ENCODE measurements at regions not wholly inside any gene's neighbourhood (a gene's known extent, or its start where the extent isn't known, plus 50 kb on each side); places are given as distances from the start of the nearest gene placed in this dataset.
"Not testable (repeated sequence)": the region's sequence is repeated elsewhere in the genome, so short reads cannot be mapped to it uniquely, and the experiment has no call there.

DNA sequence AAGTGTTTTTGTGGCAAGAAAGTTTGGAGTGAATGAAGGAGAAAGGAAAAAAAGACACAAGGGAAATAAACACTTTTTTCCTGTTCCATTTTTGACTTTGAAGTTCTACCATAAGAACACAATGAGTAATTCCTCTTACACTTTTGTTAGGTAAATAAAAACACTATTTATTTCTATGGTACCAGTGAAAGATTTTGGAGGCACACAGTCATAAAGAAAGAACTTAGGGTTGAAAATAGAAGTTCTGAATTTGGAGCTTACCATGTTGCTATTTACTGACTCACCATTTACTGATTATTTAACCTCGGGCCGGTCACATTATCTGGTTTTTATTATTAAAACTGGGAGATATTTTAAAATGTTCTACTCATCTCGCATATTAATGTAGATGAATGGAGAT is 367.8 kb downstream of the TLE1 start:
- no peak for DNase-seq

DNA sequence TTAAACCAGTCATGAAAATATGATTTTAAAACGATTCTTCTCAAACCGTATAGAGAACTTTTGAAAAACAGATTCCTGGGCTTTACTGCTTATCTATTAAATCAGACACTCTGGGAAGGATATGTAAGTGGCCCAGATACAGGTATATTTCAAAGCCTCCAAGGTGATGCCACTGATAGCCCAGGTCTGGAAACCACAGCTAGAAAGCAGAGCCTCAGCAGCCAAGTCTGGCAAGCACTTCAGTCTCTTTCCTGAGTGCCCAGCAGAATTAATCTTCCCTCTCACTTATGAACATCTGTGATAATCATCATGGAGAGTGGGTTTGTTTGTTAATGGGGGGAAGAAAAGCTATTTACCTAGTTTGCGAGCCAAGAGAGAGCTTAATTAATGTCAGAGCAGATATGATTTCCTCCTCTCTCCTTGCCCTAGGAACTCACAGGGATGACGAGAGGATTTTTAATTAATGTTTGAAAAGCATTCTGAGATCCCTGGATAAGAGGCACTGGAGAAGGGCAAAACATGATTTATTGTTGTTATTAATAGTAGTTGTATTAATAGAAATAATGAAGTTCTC is 368.4 kb downstream of the TLE1 start:
- DNase-seq = no peak

DNA sequence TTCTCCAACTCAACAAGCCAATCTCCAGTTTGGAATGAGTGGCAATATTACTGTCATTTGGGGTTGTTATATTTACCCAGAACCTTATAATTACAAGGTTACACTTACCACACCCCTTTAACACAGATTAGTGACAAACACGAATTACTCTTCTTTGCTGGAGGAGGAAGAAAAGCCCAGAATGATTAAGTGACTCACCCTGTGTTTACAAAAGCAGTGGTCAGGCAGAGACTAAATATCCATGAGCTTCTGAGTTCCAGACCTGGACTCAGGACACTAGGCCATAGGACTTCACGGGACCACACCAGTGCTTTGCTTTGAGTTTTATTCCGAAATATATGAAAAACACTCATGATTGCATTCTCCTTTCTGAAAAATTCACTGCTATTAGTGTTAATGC is 370.8 kb downstream of the TLE1 start:
- DNase-seq = peak; percentile 21

DNA sequence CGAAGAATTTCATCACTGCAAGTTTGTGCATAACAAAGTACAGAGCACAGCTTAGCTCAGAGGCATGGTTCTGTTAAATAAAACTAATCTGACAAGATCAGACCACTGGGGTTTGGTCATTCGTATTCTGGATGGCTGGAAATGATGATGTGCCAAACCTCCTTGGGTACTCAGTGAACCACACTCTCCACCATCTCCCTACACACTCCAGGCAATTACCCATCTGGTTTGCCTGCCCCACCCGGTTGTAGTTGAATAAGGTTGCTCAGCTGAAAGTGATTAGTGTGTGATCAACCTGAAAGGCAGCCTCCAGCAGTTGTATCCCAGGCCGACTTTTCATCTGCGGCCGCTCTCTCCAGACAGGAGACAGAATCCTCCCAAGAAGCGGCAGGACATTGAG is 371.4 kb downstream of the TLE1 start:
- no peak for DNase-seq

DNA sequence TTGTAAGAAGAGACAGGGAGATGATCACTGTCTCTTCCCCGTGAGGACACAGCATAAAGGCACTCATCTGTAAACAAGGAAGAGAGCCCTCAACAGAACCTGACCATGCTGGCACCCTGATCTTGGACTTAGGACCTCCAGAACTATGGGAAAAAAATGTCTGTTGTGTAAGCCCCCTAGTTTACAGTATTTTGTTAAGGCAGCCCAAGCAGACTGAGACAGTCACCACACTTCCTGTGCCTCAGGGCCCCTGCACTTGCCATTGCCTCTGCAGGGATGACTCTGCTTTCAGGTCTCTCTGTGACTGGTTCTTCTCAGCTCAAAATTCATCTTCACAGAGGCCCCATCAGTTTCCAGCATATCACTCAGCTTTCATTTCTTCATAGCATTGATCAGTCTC is 372.1 kb downstream of the TLE1 start:
- no peak for DNase-seq

DNA sequence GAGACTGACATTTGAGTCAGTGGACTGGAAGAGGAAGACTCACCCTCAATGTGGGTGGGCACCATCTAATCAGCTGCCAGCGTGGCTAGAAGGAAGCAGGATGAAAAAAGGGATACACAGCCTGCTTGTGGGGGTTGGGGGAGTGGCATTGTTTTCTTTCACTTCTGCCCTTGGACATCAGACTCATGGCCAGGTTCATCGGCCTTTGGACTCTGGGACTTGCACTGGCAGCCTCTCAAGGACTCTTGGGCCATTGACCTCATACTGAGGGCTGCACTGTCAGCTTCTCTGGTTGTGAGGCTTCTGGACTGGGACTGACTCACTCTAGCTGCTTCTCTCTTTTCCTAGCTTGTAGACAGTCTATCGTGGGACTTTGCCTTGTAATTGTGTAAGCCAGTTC is 374.9 kb downstream of the TLE1 start:
- no peak for DNase-seq

DNA sequence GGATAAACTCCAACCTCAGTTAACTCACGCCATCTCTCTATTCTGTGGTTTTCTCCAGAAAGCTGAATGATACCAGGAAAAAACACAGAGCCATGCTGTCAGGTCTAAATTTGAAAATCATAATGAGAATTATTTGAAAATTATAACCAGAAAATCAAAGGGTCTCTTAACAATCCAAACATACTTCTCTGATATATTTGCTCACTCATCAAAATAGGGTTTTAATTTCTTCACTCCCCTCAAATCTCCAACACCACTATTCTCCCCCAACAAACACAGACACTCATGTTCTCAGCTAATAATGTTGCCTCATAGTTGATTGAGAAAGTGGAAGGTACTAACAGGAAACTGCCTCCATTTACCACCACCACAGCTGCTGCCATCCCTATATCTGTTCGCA is 375.5 kb downstream of the TLE1 start:
- DNase-seq = no peak

DNA sequence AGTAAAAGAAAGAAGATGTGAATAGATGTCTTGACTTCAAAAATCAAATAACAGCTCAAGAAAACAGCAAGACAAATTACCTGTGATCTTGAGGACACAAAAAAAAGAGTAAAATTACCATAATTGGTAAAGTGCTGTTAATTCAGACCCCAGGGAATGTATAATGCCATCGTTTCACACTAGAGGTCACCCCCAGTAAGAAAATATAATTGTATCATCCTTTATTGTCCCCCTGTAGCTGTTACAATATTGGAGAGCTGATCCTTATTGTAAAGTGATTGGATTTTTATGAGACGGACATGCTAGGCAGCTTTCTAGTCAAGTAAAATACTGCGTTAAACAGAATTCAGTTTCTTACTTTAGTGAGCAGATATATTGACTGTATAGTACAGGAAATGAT is 377.0 kb downstream of the TLE1 start:
- peak; percentile 9 for DNase-seq

DNA sequence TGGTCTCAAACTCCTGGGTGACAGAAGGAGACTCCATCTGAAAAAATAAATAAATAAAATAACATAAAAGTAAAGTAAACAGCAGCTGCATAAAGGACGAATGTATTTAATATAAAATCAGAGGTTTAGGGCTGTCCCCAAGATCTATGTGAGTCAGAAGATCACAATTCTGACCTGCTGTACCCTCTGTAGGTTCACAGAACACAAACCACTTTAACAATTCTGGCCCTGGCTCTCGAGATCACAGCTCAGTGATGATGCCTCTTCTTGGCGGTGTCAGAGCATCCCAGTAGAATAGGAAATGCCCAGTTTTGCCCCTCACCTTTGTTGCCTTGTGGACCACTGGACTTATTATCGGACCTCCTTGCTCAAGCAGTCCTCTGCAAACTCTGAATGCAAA is 380.9 kb downstream of the TLE1 start:
- DNase-seq = no peak

DNA sequence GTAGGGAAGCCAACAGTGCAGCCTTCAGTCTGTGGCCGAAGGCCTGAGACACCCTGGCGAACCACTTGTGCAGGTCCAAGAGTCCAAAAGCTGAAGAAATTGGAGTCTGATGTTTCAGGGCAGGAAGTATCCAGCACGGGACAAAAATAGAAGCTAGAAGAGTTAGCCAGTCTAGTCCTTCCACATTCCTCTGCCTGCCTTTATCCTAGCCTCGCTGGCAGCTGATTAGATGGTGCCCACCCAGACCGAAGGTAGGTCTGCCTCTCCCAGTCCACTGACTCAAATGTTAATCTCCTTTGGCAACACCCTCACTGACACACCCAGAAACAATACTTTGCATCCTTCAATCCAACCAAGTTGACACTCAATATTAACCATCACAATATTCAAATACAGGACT is 381.6 kb downstream of the TLE1 start:
- DNase-seq = not testable (repeated sequence)

DNA sequence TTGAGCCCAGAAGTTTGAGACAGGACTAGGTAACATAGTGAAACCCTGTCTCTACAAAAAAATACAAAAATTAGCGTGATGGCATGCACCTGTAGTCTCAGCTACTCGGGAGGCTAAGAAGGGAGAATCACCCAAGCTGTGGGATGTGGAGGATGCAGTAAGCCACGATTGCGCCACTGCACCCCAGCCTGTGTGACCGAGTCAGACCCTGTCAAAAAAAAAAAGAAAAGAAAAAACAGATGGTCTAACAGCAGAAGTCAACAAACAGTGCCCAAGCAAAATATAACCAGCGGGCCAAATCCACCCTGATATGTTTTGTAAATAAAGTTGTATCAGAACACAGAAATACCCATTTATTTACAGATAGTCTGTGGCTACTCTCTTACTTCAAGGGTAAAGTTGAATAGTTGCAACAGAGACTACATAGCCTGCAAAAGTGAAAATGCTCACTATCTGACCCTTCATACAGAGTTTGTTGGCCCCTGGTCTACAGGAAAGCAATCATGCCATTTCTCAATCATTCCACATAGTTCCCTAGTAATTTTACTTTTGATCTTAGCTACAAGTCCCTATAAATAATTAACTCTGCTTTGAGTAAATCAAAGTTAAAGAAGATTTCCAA is 383.7 kb downstream of the TLE1 start:
- DNase-seq = no peak

DNA sequence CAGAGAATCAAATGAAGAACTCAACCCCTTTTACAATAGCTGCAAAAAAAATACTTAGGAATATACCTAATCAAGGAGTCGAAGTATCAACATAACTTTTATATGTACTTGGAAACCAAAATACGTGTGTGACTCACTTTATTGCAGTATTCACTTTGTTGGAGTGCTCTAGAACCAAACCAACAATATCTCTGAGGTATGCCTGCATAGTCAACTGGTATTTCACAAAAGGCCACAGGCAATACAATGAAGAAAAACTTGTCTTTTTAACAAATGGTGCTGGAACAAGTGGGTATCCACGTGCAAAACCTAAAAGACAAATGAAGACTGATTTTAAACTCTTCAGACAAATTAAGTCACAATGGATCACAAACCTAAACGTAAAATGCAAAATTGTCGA is 385.7 kb downstream of the TLE1 start:
- DNase-seq = no peak

DNA sequence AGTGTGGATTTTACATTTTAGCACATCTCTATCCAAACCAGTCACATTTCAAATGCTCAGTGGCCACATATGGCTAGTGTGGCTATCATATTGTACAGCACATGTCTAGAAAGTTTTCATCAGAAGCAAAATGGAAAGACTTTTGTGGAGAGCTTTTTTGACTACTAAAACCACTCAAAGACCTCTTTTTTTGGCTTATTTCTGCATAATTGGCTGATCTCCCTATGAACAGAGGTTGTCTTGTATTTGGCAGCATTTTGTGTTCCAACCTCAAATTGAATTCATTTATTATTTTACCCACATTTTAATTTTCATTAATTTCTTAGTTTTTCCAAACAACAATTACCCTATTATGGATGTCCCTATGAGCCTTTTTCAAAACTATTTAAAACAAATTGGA is 395.7 kb downstream of the TLE1 start:
- DNase-seq = no peak

DNA sequence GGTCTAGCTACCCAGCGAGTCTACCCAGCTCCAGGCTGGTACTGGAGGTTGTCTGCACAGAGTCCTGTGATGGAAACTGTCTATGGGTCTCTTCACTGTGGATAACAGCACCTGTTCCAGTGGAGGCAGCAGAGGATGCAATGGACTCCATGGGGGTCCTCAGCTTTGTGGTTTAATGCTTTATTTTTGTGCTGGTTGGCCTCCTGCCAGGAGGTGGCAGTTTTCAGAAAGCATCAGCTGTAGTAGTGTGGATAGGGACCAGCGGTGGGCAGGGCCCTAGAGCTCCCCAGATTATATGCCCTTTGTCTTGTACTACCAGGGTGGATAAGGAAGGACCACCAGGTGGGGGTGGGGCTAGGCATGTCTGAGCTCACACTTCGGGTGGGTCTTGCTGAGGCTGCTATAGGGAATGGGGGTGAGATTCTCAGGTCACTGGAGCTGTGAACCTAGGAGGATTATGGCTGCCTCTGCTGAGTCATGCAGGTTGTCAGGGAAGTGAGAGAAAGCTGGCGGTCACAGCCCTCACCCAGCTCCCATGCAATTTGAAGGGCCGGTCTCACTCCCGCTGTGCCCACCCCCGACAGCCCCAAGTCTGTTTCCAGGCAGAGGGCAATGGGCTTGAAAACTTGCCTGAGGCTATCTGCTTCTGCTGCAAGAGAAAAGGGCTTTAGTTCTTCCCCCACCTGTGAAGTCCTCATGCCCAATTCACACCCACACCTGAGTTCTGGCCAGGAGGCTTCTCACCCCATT is 397.1 kb downstream of the TLE1 start:
- DNase-seq = no peak

DNA sequence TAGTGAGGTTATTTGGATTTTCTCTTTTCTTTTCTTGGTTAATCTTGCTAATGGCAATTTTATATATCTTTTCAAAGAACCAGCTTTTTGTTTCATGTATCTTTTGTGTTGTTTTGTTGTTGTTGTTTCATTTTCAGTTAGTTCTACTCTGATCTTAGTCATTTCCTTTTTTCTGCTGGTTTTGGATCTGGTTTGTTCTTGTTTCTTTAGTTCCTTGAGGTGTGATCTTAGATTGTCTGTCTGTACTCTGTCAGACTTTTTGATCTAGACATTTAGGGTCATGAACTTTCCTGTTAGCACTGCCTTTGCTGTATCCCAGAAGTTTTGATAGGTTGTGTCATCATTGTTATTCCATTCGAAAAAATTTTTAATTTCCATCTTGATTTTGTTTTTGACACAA is 399.7 kb downstream of the TLE1 start:
- no peak for DNase-seq

DNA sequence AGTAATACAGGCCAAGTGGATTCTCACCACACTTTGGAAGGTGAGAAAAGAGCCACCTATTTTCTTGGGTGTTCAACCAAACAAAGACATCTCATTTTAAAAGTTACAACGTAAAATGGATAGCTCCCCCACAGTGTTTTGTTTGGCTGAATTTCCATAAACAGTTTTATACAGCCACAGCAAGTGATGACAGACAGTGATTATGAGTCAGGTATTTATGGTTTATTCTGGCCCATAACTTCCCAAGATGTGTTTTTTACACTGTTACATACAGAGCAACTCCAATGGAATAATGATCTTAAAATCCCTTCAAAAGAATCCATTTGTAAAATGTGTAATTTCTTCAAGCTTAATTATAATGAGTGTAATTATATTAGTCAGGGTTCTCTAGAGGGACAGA is 421.3 kb downstream of the TLE1 start:
- no peak for DNase-seq

DNA sequence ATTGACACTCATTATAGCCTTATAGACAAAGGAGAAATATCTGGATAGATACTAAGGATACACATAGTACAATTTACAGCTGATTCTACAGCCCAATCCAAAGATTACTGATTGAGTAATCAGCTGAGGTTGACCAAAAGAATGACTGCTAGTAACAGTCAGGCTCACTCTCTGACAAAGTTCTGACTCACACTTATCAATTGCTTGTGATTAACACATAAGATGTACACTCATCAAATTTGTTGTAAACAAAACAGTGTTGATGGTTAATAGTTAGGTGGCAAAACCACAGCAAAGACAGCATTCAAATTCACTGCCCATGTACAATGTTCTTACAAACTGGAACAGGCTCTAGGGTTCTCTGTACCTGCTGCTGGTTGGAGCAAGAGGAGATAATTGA is 422.7 kb downstream of the TLE1 start:
- DNase-seq = peak; percentile 48

DNA sequence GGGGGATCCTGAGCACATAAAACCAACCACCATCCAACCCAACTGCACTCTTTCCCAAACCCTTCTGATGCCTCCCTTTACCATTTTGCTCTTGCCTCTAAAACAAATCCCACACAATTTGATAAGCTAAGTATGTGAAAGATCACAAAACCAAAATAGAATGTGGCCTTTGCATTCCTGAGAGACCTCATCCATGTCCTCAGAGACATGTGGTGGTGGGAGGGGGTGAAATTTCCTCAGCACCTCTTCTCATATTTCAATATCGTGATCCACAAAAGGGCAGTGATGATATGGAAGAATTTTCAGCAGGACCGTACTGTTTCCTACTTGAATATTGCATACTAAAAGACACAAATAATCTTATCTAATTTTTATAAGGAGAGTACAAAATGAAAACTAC is 423.3 kb downstream of the TLE1 start:
- peak; percentile 28 for DNase-seq

DNA sequence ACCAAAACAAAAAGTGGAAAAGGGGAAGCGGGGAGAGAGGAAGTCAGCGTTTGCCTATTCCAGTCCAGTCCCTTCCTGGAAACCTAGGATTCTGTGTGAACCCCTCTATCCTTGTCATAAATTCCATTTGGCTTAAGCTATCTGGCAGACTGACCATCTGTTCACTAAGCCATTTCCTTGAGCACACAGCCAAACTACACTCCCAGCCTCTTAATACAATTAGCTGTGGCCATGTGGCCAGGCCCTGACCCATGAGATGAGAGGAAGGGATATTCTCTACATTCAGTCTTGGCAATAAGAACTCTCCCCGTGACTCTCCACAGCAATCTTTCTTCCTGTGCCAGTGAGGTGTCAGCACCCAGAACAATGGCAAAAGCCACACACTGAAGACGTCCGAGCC is 424.8 kb downstream of the TLE1 start:
- DNase-seq = no peak

DNA sequence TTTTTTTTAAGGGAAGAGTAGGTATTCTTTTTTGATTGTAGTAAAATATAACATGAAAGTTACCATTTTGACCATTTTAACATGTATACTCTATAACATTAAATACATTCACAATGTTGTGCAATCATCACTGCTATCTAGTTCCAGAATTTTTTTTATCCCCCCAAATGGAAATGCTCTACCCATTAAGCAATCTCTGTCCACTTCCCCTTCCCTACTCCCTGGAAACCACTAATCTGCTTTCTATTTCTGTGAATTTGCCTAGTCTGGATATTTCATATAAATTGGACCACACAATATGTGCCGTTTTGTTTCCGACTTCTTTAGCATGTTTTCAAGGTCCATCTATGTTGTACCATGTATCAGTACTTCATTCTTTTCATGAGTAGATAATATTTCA is 429.5 kb downstream of the TLE1 start:
- no peak for DNase-seq

DNA sequence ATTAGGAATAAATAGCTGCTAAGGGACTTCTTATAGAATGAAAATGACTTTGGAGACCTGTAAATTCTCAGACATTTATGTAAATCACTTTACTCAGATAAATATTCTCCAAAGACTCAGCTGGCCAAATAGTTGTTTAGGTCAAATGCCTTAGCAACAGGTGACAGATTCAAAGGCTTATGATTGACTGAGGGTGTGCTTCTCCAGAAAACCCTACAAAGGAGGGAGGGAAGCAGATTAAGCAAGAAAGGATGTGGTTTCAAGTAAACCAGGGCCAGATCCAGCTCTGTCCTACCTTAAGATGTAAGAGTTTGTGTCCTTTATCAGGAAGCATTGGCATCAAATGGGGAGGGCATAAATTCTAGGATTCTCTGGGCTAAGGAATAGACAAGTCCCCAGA is 433.0 kb downstream of the TLE1 start:
- no peak for DNase-seq

DNA sequence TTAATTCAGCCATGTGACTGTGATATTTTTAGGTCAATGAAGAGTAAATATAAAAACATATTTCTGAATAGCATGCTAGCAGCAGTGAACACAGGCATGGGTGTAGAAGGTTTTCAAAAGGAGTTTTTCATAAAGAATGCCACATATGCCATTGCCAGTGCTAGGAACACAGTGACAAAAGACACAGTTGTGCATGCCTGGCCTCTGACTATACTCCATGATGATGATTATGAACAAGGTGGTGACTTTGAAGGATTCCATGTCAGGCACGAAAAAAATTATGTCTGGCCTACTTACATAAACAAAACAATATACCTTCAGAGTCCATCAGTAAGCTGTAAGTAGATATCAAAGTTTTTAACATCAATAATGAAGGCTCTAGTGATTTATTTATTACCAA is 438.7 kb downstream of the TLE1 start:
- no peak for DNase-seq

DNA sequence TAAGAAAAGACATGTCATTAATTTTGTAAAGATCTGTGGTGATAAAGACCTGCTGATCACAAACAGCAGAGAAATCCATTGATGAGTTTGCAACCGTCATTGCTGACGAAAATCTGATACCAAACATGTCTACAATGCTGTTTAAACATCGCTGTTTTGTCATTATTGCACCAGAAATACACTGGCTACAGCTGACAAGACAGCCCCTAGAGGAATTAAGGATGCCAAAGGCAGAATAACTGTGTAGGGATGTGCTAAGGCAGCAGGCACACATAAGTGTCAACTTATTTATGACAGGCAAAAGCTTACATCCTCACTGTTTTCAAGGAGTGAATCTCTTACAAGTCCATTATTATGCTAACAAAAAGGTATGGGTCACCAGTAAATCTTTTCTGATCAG is 439.3 kb downstream of the TLE1 start:
- no peak for DNase-seq

DNA sequence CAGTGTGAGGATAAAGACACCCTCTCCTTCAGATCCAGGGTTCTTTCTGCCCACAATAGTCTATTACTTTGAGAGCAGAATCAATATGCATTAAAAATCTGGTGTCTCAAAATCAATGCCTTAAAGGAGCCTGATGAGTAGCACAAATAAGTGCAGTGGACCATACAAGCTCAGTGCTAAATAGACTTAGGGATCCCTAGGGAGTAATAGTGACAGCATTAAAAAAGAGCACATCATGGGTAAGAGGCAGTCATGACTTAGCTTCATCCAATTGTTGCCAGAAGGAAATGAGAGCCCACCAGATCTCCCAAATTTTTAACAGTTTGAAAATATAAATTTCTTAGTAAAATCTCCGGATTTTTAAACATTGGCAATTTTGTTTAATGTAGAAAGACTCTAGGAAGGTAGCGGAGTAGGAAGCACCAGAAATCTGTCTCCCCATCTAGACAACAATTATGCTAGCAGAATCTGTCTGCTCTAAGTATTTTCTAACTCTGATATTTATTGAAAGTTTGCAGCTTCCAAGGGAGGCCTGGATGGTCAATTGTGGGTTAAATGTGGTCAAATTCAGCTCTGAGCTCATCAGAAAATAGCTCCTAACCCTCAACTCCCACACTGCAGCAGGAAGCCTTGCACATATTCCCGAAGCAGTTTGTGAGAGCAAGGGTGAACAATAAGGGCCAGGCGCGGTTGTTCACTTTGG is 443.9 kb downstream of the TLE1 start:
- peak; percentile 42 for DNase-seq
